PC-3 (cell line): ENCODE measurements at regions not wholly inside any gene's neighbourhood (a gene's known extent, or its start where the extent isn't known, plus 50 kb on each side); places are given as distances from the start of the nearest gene placed in this dataset.

ENCODE experiments used
- ATAC-seq: fragments of 200-7000 bp; cut with Tn5 transposase; 2 replicates; pipeline ENCODE4 v1.9.1; 2020; ENCODE audit warnings: mild to moderate bottlenecking, moderate library complexity
- BruUV-seq: library from RNA; stranded (reverse); fragments of 400-500 nt; replicated peaks from 2 replicates; lab custom pipeline; 2021; lab: Mats Ljungman, UMichigan
- CTCF ChIA-PET: fragments of 300-600 bp; sonication (Branson Sonifier 250); formaldehyde crosslinking; loops from one replicate; lab custom pipeline; 2022; ENCODE audit warnings: antibody characterized with exemption; lab: Charles Lee
- POLR2A ChIA-PET: fragments of 300-600 bp; sonication (Branson Sonifier 250); formaldehyde crosslinking; loops from one replicate; lab custom pipeline; 2022; ENCODE audit warnings: antibody characterized with exemption; ENCODE audit not compliant: unreplicated experiment; lab: Charles Lee
- DNase-seq: peaks from one replicate; pipeline ENCODE4 v3.0.0-alpha.2; 2015
- H2AFZ ChIP-seq: fragments of 300-600 bp; sonication (generic); 2 replicates; pipeline ENCODE4 v1.6.0; 2016; ENCODE audit warnings: antibody characterized with exemption, low read length
- H3F3A ChIP-seq: fragments of 300-600 bp; sonication (generic); one replicate; pipeline ENCODE4 v1.6.0; 2017; ENCODE audit warnings: antibody characterized with exemption, low read length, control low read depth, mild to moderate bottlenecking; ENCODE audit not compliant: unreplicated experiment
- H3K27ac ChIP-seq: fragments of 300-600 bp; sonication (generic); 2 replicates; pipeline ENCODE4 v1.5.1; 2016; ENCODE audit warnings: mild to moderate bottlenecking, low read length
- H3K27me3 ChIP-seq: fragments of 300-600 bp; sonication (generic); 2 replicates; pipeline ENCODE4 v1.6.1; 2016; ENCODE audit warnings: low read length, mixed read lengths
- H3K36me3 ChIP-seq: fragments of 300-600 bp; sonication (generic); 2 replicates; pipeline ENCODE4 v1.6.1; 2016; ENCODE audit warnings: low read depth, mixed run types, low read length, mixed read lengths
- H3K4me1 ChIP-seq: fragments of 300-600 bp; sonication (generic); 2 replicates; pipeline ENCODE4 v1.5.1; 2016; ENCODE audit warnings: low read length; ENCODE audit not compliant: insufficient read depth
- H3K4me2 ChIP-seq: fragments of 300-600 bp; sonication (generic); 2 replicates; pipeline ENCODE4 v1.6.0; 2016; ENCODE audit warnings: low read length
- H3K4me3 ChIP-seq: fragments of 300-600 bp; sonication (generic); 2 replicates; pipeline ENCODE4 v1.5.1; 2016; ENCODE audit warnings: mild to moderate bottlenecking, low read length, mixed read lengths
- H3K79me2 ChIP-seq: fragments of 300-600 bp; sonication (generic); 2 replicates; pipeline ENCODE4 v1.6.1; 2017; ENCODE audit warnings: low read length, mixed read lengths
- H3K9ac ChIP-seq: fragments of 300-600 bp; sonication (generic); 2 replicates; pipeline ENCODE4 v1.6.0; 2016; ENCODE audit warnings: mild to moderate bottlenecking, low read length
- H3K9me2 ChIP-seq: fragments of 300-600 bp; sonication (generic); replicated peaks from 2 replicates; pipeline ENCODE4 v1.6.1; 2016; ENCODE audit warnings: mixed run types, low read length, mixed read lengths
- H3K9me3 ChIP-seq: fragments of 300-600 bp; sonication (generic); 2 replicates; pipeline ENCODE4 v1.6.1; 2016; ENCODE audit warnings: low read length, mixed read lengths
- H4K20me1 ChIP-seq: fragments of 300-600 bp; sonication (generic); 2 replicates; pipeline ENCODE4 v1.6.1; 2016; ENCODE audit warnings: low read length, mixed read lengths
- EZH2 ChIP-seq: fragments of 300-600 bp; sonication (generic); IDR thresholded peaks from one replicate; pipeline ENCODE4 v1.6.1; 2017; ENCODE audit warnings: antibody characterized with exemption, mild to moderate bottlenecking, low read length; ENCODE audit not compliant: unreplicated experiment
- EZH2phosphoT487 ChIP-seq: fragments of 300-600 bp; sonication (generic); IDR thresholded peaks from 2 replicates; pipeline ENCODE4 v1.6.1; 2018; ENCODE audit warnings: mild to moderate bottlenecking, antibody characterized with exemption, low read length, borderline replicate concordance
- intact Hi-C: fragments of 100-400 bp; cut with micrococcal nuclease; formaldehyde crosslinking; loops from 2 replicates; pipeline ENCODE4 v1.9.0; 2023
- TF ChIP-seq, protein P1 (sequence below): fragments of 300-600 bp; sonication (generic); conservative IDR thresholded peaks from 2 replicates; pipeline ENCODE4 v1.5.1; 2017; ENCODE audit warnings: antibody characterized with exemption, low read depth, mild to moderate bottlenecking, low read length

DNA sequence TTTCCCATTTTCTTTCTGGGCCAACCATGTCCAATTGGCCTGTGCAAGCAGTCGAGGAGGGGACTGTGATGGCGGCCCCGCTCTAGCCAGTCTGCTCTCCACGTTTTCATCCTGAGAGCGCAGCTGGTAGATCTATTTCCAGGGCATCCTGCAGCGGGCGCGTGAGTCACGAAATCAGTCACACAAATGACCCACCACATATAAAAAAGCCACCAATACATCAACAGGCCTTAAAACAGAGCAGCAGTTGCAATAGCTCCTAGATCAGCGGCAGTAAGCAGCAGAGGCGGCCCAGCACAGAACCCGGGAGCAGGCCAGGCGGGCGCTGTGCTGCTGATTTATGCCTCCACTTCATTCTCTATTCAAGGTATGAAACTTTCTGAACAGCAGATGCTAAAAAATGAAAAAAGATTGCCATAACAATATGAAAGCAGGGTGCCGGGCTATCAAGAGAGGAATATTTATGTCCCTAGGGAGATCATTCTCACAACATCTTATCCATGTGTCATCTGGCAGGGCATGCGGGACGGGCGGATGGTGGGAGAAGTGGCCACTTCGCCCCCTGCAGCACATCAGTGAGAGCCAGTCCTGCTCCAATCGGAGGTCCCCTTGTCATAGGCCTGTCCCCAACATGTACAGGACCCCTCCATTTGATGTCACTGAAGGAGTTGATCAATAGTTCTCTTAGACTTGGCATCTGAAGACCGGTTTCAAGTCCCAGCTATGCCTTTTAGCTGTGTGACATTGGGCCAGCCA lies 98.0 kb upstream of the GPR26 start:
- H3K36me3 ChIP-seq, result no peaks in the 10 kb centered on the region
- no peaks in the 10 kb centered on the region for H3K79me2 ChIP-seq
- H3K4me3 ChIP-seq, result no peak overlapping the region
- ChIA-PET CTCF (no interaction called here), POLR2A (no interaction called here)
- no peaks in the 10 kb centered on the region for H3K27me3 ChIP-seq
- intact Hi-C loops, result no loop called here
- no TSS peak for BruUV-seq
- no peak overlapping the region for H2AFZ ChIP-seq
- H3K4me1 ChIP-seq, result peaks cover 15% of the 10 kb centered on the region
- H3K4me2 ChIP-seq, result no peak overlapping the region
- no peak overlapping the region for H3K9ac ChIP-seq
- ATAC-seq (no peak), DNase-seq (no peak)
- H3K9me3 ChIP-seq, result no peaks in the 10 kb centered on the region
- H3K9me2 ChIP-seq, result no peaks in the 10 kb centered on the region
- H3K27ac ChIP-seq, result no peak overlapping the region
- H4K20me1 ChIP-seq, result no peaks in the 10 kb centered on the region
- no peak for TF ChIP-seq EZH2phosphoT487
- H3F3A ChIP-seq, result no peaks in the 10 kb centered on the region

DNA sequence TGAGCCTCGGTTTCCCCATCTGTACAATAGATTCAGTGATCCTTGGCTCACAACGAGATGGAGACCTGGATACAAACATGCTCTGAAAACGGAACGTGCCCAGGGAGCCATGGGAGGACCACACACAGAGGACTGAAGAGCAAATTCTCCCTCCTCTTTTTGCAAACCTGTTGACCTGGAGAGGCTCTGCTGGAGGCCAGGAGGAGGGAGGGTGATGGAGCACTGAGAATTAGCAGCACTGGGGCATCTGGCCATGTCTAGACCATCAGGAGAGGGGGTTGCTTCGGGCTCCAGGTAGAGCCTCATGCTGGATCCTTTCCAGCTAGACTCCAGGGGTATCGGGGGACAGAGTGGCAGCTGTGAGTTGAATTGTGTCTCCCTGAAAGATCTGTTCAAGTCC lies 97.4 kb upstream of the GPR26 start:
- no peak overlapping the region for H3K4me2 ChIP-seq
- TF ChIP-seq EZH2, result no peak
- TF ChIP-seq EZH2phosphoT487, result no peak
- TF ChIP-seq, protein P1, sequence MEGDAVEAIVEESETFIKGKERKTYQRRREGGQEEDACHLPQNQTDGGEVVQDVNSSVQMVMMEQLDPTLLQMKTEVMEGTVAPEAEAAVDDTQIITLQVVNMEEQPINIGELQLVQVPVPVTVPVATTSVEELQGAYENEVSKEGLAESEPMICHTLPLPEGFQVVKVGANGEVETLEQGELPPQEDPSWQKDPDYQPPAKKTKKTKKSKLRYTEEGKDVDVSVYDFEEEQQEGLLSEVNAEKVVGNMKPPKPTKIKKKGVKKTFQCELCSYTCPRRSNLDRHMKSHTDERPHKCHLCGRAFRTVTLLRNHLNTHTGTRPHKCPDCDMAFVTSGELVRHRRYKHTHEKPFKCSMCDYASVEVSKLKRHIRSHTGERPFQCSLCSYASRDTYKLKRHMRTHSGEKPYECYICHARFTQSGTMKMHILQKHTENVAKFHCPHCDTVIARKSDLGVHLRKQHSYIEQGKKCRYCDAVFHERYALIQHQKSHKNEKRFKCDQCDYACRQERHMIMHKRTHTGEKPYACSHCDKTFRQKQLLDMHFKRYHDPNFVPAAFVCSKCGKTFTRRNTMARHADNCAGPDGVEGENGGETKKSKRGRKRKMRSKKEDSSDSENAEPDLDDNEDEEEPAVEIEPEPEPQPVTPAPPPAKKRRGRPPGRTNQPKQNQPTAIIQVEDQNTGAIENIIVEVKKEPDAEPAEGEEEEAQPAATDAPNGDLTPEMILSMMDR, result no peak
- H3K27ac ChIP-seq, result no peak overlapping the region
- no peaks in the 10 kb centered on the region for H3K9me2 ChIP-seq
- H3F3A ChIP-seq, result no peaks in the 10 kb centered on the region
- no peaks in the 10 kb centered on the region for H3K27me3 ChIP-seq
- H3K9me3 ChIP-seq, result no peaks in the 10 kb centered on the region
- no peak overlapping the region for H2AFZ ChIP-seq
- peaks cover 19% of the 10 kb centered on the region for H3K4me1 ChIP-seq
- no peaks in the 10 kb centered on the region for H3K36me3 ChIP-seq
- BruUV-seq, result no TSS peak
- H4K20me1 ChIP-seq, result no peaks in the 10 kb centered on the region
- POLR2A ChIA-PET, result no interaction called here
- no peak overlapping the region for H3K4me3 ChIP-seq
- intact Hi-C loops, result no loop called here
- CTCF ChIA-PET, result no interaction called here
- no peaks in the 10 kb centered on the region for H3K79me2 ChIP-seq
- H3K9ac ChIP-seq, result no peak overlapping the region
- no peak for ATAC-seq
- no peak for DNase-seq

DNA sequence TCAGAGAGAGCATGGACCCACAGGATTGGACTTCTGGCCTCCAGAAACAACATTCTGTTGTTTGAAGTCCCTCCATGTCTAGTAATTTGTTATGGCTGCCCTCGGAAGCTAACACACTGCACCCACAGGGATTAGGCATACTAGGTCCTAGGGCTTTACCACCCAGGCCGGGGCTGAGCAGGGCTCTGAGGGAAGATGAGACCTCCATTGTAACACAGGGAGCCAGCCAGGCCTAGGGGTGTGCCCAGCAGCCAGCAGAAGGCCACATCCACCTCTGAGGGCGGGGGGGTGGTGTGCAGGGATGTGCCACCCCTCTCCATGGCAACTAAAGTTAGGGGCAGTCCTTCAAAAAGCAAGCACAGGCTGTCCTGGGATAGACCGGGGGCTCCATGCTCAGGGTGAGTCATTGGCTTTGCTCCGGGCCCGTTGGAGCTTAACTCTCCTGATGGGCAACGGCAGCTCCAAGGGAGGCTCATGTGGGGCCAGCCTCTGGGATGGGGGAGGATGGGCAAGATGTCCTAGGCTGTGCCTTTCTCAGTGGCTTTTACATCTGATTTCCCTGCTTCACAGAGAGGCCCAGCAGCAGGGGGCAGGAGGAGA lies 96.6 kb upstream of the GPR26 start:
- no peak overlapping the region for H2AFZ ChIP-seq
- DNase-seq (no peak), ATAC-seq (no peak)
- H4K20me1 ChIP-seq, result no peaks in the 10 kb centered on the region
- no peaks in the 10 kb centered on the region for H3K79me2 ChIP-seq
- H3K4me2 ChIP-seq, result no peak overlapping the region
- no peak overlapping the region for H3K4me3 ChIP-seq
- H3K9me3 ChIP-seq, result no peaks in the 10 kb centered on the region
- BruUV-seq, result no TSS peak
- no peak overlapping the region for H3K27ac ChIP-seq
- no peak overlapping the region for H3K9ac ChIP-seq
- peaks cover 22% of the 10 kb centered on the region for H3K4me1 ChIP-seq
- no peaks in the 10 kb centered on the region for H3K36me3 ChIP-seq
- ChIA-PET POLR2A (no interaction called here), CTCF (no interaction called here)
- intact Hi-C loops, result no loop called here
- TF ChIP-seq, protein P1, result no peak
- TF ChIP-seq EZH2phosphoT487 (no peak), EZH2 (no peak)
- no peaks in the 10 kb centered on the region for H3K9me2 ChIP-seq
- H3F3A ChIP-seq, result no peaks in the 10 kb centered on the region
- no peaks in the 10 kb centered on the region for H3K27me3 ChIP-seq
